ENCODE measurements at regions not wholly inside any gene's neighbourhood (a gene's known extent, or its start where the extent isn't known, plus 50 kb on each side); places are given as distances from the start of the nearest gene placed in this dataset.

DNA sequence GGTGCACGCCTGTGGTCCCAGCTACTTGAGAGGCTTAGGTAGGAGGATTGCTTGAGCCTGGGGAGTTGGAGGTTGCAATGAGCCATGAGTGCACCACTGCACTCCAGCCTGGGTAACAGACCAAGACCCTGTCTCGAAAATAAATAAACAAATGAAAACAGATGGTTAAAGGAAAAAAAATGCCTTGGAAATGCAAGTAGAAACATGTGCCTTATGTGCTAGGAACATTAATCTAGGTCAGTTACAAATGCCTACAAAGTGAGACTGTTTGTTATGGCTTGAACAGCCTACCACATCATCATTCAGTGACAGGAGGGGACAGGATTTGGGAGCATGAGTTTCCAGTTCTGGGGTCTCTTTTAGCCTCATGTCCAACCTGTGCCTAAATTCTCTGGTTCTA is 52.4 kb upstream of the BCAT1 start:
- Histone ChIP-seq H3K36me3 (ENCODE audit: control insufficient read depth, insufficient read depth, low read length) (no peaks in the 10 kb centered on the region), H3K27me3 (ENCODE audit: control insufficient read depth, insufficient read depth, low read length) (no peaks in the 10 kb centered on the region), H3K9me3 (ENCODE audit: control insufficient read depth, low read length) (no peaks in the 10 kb centered on the region), H3K4me1 (ENCODE audit: control insufficient read depth, insufficient read depth, low read length) (no peaks in the 10 kb centered on the region), H3K4me3 (ENCODE audit: low read length) (no peak overlapping the region), H3K9ac (ENCODE audit: low read length) (no peak overlapping the region)
